Stimulated activated CD4-positive, alpha-beta T cell treated with anti-CD3 and anti-CD28 coated beads, Interleukin-1b, Interleukin-23, amount 100 ng/mL, for 1 hour (primary cell): ENCODE measurements at regions not wholly inside any gene's neighbourhood (a gene's known extent, or its start where the extent isn't known, plus 50 kb on each side); places are given as distances from the start of the nearest gene placed in this dataset.

Experiments
- DNase-seq, 2 donors: peaks; one replicate each; pipeline ENCODE4 v3.0.0-alpha.2; 2020; ENCODE audit warnings: low read depth in 2 of 2

DNA sequence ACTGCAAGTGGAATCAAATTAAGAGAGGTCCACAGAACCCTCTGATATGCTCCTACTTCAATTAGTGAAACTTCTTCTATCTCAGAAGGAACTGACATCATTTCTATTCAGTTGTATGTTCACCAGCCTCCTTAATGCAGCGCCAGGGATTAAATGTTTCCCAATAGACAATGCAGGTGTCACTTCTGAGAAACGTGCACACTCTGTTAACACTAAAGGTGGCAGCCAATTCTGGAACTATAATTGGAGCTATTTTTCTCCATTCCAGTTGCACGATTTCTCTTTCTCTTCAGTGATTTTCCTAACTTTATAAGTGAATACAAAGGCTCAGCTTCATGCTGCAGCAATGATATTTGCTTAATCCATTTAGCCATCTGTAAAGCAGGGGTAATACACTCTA lies 821.9 kb downstream of the TDRD15 start:
- no peak for DNase-seq

DNA sequence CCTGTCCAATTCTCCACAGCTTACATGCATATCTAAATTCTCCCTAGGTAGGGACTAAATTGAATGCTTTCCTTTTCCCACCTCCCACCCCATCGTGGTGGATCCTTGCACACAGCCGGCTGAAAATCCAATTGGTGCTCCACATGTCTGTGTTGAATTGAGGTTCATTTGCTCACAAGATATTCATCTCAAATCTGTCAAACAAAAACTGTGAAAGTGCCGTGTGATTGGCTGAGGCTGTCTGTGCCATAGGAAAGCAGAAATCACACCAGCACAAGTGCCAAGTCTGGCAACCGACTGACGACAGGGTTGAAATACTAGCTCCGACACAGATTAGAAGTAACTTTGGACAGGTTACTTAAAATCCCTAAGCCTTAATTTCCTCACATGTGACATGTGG lies 823.3 kb downstream of the TDRD15 start:
- DNase-seq = no peak

- DNase-seq = no peak
Observed at GRCh38 chr2:21966139-21966538, 842.4 kb downstream of the TDRD15 start.

DNA sequence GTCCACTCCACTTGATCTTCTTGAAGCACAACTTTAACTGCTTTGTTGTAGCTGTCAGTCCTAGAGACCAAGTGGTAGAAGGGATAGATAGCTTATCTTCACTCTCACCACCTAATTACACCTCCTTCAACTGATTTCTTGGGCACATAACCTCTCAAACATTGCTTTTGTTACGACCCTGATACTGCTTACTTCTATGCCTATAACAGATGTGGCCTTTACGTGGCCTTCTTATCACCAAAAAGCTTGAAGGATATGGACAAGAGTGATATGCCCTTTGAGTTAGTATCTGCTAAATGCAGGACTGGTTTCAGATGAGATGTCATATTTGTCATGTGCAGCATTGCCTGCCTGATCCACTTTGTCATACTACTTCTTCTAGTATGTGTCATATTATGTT lies 847.2 kb downstream of the TDRD15 start:
- DNase-seq = no peak

GRCh38 chr2:21972586-21972985 lies 848.8 kb downstream of the TDRD15 start:
- DNase-seq = no peak

DNA sequence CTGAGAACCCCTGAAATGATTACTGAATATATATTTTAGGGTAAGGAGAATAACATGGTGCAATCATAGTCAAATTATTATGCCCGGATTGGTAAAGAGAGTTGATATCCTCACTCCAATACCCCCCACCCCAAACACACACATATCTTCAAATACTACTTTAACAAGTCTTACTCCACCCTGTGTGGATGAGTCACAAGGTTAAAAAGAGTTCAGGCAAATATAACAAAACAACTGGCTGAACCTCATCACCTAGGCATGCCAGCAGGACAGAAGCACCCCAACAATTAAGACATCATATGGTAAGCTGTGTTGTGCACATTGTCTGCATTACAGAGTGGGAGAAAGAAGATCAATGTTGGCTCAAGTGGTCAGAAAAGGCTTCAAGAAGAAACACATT lies 857.4 kb downstream of the TDRD15 start:
- no peak for DNase-seq

DNA sequence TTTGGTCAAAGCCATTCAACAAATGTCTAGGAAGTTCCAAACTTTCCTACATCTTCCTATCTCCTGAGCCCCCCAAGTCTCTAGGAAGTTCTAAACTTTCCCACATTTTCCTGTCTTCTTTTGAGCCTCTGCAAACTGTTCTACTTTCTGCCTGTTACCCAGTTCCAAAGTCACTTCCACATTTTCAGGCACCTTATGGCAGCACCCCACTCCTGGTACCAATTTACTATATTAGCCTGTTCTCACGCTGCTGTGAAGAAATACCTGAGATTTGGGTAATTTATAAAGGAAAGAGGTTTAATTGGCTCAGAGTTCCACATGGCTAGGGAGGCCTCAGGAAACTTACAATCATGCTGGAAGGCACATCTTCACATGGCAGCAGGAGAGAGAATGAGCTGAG lies 869.2 kb downstream of the TDRD15 start:
- DNase-seq = no peak

GRCh38 chr2:21996339-21996738 lies 872.6 kb downstream of the TDRD15 start:
- no peak for DNase-seq

- no peak for DNase-seq
Observed at GRCh38 chr2:21999522-21999921, 875.8 kb downstream of the TDRD15 start.

DNA sequence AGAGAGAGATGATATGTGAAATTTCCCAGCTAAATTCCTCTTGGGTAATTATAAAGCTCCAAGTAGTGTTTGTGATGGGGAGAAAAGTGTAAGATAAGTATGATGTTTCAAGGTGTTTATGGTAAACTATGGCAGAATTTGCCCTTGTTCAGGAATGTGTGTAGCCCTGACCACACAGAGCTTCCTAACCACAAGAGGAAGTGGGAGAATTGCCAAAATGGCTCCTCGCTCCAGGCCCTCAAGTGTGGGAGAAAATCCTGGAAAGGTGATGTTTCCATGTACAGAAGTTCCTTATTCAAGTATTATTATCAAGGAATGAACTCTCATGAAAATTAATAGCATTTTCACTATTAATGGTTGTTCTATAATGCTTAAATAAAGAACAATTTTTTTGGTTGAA lies 878.3 kb downstream of the TDRD15 start:
- DNase-seq = no peak

GRCh38 chr2:22003270-22003669 lies 879.5 kb downstream of the TDRD15 start:
- no peak for DNase-seq

DNA sequence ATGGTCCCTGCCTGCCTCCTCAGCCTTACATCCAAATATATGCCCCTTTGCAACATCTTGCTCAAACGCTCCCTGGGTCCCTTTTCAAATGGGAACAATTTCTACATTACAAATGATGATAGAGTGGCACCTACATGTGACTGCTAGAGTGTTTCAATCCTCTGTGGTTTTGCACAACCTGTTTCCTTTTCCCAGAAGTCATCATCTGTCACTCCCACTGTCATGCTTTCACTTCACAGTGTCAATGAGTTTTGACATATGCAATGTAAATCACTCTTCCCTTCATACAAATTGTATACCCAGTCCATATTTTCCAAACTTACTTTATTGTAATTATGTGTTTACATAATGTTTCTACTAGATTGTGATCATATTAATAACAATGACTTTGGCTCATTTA lies 887.3 kb downstream of the TDRD15 start:
- no peak for DNase-seq

DNA sequence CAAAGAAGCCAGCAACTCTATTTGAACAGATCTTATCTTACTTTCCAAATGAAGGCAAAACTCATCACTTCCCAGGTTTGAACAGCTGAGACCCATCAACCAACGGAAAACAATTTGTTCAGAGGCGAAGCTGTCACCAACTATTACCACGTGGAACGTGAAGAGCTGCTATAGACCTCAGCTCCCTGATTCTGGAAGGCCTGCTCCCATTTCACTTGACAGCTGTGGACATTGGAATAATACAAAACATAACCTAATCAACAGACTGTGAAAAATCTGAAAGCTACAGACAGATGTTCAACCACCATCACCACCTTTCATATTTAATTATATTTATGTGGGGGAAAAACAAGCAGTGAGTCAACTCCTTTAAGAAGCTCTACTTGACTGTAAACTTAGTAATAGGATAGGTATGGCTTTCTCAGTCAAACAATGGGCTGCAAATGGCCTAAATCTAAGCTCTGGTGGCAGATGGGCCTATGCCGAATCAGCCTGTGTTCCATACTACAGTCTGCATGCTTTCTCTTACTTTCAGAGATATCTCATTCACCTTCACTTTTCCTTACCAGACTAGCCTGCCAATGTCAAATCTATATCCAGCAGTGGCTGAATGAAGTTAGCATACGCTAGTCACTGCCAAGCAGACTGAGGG lies 896.4 kb downstream of the TDRD15 start:
- no peak for DNase-seq

DNA sequence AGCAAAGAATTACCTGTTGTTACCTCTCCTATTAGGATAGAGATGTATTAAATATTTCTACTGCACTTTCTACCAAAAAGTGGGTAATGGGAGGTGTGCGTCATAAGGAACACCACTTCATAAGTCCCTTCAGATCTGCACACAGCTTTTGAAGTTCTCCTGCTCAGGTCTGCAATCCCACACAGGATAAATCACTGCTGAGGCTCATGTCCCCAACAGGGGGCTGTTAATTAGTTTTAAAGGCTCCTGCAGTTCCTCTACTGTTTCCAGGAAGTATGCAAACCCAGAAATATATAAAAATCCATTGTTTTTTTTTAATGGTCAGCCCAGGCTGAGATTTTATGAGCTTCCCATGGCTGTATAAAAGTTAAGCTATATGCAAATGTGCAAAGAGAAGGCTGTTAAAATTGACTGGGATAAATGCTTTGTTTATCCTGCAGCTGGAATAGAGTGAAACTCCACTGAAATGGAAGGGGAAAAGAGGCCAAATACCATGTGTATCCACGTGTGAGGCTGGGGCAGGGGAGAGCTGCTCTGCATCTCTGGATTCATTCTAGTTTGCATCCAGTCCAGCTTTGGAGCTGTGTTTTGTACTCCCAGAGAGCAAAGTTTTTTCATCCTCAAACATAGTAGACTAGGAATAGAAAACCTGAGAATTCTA lies 903.7 kb downstream of the TDRD15 start:
- no peak for DNase-seq

DNA sequence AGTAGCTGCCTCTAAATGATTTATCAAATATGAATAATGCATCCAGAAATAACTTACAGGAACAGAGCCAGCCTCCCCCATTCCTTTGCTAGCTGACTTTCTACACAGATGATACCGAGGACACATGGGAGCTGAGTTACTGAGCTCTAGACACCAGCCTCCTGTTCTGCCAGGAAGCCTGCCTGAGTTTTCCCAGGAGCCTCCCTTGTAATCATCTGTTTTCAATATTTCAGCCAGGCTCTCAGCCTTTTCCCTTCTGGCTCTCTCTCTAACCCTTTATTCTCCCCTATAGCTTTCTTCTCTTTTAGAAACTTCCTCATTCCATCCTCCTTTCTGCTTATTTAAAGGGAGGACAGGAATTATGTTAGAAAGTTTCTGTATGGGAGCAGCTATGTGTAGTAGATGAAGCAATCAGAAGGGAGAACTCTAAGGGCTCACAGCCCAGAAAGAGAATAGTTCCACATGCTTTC lies 911.6 kb downstream of the TDRD15 start:
- no peak for DNase-seq

DNA sequence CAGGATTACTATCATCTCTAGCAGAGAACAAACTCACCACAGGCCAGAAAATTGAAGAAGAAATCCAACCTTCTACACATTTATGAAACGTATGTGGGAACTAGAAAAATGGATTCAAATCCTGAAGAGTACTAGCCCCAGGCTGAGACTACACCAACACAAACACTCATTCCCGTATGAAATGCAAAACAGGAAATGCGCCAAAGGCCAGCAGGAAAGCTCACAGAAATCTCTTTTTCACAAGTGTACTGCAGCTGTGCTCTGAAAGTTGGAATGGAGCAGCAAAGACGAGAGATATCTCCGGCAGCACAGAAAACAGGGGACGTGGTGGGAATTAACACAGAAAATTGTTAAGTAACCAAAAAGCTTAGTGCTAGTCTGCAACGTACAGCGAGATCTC lies 913.5 kb downstream of the TDRD15 start:
- DNase-seq = no peak

DNA sequence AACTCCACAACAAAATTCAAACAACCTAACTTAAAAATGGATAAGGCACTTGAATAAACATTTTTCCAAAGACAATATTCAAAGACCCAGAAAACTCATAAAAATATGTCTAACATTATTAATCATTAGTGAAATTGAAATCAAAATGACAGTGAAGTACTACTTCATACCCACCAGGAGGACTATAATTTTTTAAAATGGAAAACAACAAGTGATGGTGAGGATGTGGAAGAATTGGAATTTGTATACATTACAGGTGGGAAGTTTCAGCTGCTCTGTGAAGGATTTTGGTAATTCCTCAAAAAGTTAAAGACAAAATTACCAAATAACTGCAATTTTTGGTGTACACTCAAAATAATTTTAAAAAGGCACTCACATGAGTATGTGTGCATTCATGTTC lies 920.0 kb downstream of the TDRD15 start:
- no peak for DNase-seq

DNA sequence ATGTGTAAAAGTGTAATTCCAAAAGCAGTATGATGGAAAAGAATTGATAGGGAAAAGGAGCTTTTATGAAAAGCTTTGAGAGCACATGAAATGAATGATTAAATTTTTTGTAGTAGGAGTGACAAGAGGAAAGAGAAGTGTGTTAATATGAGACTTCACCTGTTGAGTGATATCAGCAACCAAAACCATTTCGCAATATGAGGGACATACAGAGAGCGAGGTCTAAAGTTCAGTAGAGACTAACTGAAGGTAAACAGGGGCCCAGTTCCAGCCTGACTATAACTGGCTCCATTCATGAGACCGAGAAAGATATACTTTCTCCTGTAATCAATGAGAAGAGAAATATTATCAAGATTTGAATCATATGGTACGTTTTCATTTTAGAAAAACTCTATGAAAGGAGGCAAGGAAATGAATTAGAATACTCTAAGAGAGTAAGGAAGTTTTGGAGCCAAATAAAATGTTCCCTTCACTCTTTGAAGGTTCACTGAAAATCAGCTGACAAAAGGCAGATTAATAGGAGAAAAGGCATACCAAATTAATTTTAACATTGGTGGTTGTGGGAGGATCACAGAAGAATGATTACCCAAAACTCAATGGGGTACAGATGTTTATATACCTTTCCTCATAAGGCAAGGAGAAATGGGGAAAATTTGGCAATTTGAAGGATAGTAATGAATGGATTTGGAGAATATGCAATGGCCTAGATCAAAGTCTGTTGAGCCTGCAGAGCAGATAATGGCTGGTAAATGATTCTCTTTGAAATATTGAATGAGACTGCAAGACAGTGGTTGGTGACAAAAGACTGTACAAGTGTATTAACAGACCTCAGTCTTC lies 932.2 kb downstream of the TDRD15 start:
- DNase-seq = no peak

GRCh38 chr2:22056621-22057132 lies 932.9 kb downstream of the TDRD15 start:
- no peak for DNase-seq

DNA sequence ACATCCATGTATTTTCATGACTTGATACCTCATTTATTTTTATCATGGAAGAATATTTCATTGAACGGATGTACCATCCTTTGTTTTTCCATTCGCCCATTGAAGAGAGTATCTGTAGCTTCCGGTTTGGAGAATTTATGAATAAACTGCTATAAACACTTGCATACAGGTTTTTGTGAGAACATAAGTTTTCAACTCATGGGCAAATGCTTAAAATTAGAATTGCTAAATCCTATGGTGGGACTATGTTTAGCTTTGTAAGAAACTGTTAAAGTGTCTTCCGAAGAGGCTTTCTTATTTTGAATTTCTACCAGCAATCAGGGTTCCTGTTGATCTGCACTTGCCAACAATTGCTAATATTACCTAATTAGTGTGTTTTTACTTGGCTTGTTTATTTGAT lies 938.9 kb downstream of the TDRD15 start:
- no peak for DNase-seq

DNA sequence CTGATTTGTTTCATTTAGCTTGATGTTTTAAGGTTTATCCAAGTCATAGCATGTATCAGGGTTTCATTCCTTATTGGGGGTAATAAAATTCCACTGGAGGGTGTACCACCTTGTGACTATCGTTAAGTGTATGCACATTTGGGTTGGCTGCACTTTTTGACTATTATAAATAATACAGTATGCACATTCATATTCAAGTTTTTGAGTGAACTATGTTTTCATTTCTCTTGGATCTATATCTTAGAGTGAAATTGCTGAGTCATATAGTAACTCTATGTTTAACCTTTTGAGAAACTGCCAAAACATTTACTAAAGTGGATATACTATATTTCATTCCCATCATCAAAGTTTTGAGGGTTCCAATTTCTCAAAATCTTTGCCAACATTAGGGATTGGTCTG lies 952.7 kb downstream of the TDRD15 start:
- DNase-seq = no peak

DNA sequence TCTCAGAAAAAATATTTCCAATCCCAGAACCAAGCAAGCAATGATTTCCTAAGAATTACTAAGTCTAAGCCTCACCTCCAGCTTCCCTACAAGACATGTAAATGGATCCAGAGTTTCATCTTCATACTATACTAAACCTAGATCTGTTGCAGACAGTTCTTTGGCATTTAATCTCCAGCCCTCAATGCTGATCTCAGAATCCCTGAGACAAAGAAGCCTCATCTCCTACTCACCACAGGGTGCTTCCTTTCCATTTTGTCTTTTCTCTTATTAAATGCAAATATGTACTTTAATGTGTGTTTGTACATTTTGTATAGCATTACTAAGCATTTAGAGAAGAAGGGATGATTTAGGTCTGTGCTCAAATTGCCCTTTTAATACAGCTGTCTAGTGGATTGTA lies 954.9 kb downstream of the TDRD15 start:
- DNase-seq = no peak

GRCh38 chr2:22079583-22079982 lies 955.8 kb downstream of the TDRD15 start:
- no peak for DNase-seq
